NCI-H1105 treated with DMSO at 0.1 percent for 48 hours (cell line): ENCODE measurements at regions not wholly inside any gene's neighbourhood (a gene's known extent, or its start where the extent isn't known, plus 50 kb on each side); places are given as distances from the start of the nearest gene placed in this dataset.

Experiments
- DNase-seq: peaks from one replicate; lab custom pipeline; 2025; lab: John Stamatoyannopoulos, UW

- no peak for DNase-seq
These were observed 418.1 kb downstream of the SLITRK6 start for GRCh38 chr13:85381082-85381481.

DNA sequence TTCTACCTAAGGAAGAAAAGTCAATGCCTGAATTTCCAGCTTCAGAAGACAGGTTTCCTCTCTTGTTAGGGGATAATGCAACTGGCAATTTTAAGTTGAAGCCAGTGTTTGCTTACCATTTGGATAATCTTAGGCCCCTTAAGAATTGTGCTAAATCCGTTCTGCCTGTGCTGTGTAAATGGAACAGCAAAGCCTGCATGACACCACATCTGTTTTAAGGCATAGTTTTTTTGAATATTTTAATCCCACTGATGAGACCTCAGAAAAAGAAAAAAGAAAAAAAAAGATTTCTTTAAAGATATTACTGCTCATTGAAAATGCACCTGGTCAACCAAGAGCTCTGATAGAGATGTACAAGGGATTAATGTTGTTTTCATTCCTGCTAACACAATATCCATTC, 419.2 kb downstream of the SLITRK6 start:
- no peak for DNase-seq

DNA sequence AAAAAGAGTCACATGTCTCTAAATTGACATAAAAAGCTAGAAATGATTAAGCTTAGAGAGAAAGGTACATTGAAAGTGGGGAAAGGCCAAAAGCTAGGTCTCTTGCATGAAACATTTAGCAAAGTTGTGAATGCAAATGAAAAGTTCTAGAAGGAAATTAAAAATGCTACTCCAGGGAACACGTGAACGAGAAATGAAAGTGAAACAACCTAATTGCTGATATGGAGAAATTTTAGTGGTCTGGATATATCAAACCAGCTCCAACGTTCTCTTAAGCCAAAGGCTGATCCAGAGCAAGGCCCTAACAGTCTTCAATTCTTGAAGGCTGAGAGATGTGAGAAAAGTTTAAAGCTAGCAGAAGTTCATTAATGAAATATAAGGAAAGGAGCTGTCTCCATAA, 419.8 kb downstream of the SLITRK6 start:
- DNase-seq: no peak

- no peak for DNase-seq
These were observed 421.4 kb downstream of the SLITRK6 start for GRCh38 chr13:85377783-85378182.

DNA sequence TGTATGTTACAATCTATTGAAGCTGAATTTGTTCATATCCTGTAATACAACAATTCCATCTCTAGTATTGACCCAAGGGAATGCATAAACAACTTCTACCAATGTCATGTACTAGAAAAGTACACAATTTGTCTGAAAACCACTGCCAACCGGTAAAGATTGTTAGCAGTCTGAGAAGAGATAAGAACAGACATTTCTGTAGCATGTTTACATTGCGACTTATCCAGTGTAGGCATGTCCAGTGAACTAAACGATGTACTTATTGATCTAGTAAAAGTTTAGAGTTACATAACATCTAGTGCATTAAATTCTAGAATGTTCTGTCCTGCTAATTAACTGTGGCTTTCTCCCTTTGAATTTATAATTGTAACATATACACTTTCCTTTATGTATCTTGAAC, 425.9 kb downstream of the SLITRK6 start:
- no peak for DNase-seq

- DNase-seq: no peak
These were observed 428.0 kb downstream of the SLITRK6 start for GRCh38 chr13:85371254-85371653.

DNA sequence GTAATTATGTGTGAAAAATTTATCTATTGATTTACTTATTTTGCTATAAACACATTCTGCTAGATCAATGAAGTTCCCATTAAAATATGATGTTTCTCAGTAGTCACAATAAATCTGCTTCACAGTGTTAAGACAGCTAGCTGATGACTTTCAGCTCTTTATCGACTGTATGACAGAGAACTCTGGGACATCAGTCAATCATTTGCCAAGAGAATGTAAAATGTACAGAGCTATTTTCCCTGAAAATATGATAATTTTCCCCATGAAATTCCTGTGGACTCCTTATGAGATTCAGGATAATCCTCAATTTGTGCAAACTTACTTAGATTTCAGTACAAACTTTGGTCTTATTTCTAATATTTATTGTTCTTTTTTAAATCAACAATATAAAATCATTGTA, 430.5 kb downstream of the SLITRK6 start:
- no peak for DNase-seq

- DNase-seq: no peak
These were observed 431.3 kb downstream of the SLITRK6 start for GRCh38 chr13:85367887-85368286.

GRCh38 chr13:85366759-85367417, 432.3 kb downstream of the SLITRK6 start:
- no peak for DNase-seq

DNA sequence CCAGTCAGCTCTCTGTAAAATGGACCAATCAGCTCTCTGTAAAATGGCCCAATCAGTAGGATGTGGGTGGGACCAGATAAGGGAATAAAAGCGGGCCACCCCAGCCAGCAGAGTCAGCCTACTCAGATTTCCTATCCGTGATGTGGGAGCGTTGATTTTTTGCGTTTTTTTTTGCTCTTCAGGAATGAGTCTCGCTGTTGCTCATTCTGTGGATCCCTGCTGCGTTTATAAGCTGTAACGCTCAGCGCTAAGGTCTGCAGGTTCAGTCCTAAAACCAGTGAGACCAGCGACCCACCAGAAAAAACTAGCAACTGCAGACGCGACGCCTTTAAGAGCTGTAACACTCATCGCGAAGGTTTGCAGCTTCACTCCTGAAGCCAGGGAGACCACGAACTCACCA, 435.7 kb downstream of the SLITRK6 start:
- no peak for DNase-seq

DNA sequence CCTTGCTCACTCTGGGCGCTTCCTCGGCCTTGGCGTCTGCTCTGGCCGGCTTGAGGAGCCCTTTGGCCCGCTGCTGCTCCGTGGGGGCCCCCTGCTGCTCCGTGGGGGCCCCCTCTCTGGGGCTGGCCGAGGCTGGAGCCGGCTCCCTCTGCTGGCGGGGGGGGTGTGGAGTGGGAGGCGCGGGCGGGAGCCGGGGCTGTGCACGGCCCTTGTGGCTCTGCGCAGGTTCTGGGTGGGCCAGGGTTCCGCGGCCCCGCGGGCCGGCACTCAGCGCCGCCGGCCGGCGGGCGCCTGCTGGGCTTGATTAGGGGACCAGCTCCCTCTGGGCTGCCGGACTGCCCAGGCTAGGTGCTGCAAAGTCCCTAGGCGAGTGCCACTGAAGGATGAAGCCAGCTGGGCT, 436.2 kb downstream of the SLITRK6 start:
- DNase-seq: no peak

- no peak for DNase-seq
These were observed 452.0 kb downstream of the SLITRK6 start for GRCh38 chr13:85347251-85347650.

DNA sequence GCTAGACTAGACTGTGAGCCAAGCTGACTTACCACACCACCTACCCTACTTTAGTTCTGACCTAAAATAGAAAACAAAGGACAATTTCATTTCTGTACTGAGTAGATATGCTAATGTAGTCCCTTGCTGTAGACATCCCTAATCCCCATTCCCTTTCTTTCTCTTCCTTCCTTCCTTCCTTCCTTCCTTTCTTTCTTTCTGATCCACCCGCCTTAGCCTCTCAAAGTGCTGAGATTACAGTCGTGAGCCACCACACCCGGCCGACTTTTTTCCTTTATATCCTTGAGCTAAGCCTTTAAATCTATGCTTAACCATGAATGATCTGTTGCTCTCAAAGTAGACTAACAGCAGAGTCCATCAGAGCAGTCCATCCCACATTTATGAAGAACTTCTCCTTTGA, 465.0 kb downstream of the SLITRK6 start:
- no peak for DNase-seq

DNA sequence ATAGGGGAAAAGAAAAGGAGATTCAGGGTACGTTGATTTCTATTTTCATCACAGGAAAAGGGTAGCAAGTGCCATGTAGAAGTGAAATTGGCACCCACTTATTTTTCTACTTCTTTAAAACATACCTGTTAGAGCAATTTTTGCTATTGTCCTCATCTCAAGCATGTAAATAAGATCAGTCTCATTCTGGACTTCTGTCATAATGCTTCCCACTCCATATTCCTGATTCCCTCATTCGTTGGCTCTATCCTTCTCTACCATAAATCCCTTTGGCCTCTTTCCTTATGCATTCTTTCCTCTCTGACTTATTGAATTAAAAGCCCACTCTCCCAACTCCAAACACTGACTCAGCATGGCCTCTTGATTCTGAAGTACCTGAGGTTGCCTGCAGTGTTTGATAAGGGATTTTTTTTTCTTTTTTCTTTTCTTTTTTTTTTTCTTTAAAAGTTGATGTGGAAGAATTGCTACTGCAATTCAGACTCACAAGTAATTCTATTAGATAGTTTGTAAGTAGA, 465.7 kb downstream of the SLITRK6 start:
- no peak for DNase-seq

GRCh38 chr13:85332615-85333014, 466.6 kb downstream of the SLITRK6 start:
- DNase-seq: no peak

- DNase-seq: no peak
These were observed 477.5 kb downstream of the SLITRK6 start for GRCh38 chr13:85321734-85322133.

GRCh38 chr13:85317781-85318180, 481.4 kb downstream of the SLITRK6 start:
- DNase-seq: no peak

DNA sequence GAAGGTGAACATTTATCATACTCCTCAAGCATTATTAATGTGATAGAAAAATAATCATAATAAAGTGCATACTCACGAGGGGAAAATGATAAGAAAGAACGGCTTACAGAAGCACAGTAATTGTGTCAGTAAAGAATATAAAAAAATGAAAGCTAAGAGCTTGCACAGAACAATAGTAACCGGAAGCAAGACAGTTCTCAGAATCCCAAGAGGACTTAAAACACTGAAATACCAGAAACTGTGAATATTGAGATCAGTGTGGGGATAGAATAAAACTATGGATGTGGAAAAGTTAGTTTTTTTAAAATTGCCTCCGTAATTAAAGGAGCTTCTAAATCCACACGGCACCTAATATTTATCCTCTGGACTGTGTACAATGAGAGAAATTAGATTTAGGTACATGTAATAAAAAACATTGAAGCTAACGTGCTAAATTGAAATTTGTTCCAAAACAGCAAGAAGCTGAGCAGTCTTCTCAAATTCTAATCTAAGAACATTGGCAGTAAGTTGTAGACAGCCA, 482.7 kb downstream of the SLITRK6 start:
- DNase-seq: no peak

- DNase-seq: no peak
These were observed 484.5 kb downstream of the SLITRK6 start for GRCh38 chr13:85314686-85315085.

DNA sequence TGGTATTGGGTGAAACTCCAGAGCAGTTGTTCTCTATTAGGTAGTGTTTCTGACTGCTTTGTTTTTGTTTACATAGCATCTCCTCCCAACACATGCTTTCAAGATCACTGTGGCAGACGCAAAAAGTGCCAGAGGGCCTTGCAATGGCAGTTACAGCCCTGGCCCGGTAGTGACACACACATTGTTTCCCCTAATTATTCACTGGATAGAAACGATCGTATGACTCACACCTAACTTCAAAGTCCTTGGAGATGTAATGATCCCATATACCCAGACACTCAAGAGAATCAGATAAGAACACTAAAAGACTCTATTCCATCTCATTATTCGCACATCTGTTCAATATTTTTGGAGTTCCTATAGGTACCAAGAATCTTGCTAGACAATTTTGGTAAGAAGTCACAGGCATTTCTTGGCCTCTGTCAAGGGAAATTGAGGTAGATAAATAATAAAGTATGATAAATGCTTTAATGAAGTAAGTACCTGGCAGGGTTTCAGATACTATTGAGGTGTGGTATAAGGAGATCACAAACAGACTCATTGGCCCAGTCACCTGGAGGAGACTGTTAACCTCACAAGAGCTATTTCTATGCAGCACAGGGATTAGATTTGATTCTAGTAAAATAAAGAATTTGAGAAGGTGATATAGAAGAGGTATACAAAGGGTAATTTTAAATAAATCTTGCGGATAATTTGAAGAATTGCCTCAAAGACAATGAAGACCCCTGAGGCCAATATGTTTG, 485.3 kb downstream of the SLITRK6 start:
- DNase-seq: no peak

DNA sequence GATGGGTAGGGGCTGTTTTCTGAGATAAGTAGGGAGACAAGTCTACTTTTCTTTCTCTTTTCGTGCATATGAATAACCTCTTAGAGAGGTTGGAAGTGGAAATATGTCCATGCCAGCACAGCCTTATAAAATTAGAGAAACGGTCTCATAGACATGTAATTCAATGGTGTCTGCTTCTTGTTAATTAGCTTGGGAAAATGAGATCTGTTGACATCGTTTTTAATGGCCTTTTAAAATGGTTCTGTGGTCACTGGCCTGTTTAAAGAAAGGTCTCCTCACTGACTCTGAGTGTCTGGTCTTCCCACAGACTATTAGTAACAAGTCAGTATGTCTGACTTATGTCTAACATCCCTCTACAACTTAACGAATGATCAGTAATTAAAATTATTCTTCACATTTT, 487.1 kb downstream of the SLITRK6 start:
- DNase-seq: no peak

DNA sequence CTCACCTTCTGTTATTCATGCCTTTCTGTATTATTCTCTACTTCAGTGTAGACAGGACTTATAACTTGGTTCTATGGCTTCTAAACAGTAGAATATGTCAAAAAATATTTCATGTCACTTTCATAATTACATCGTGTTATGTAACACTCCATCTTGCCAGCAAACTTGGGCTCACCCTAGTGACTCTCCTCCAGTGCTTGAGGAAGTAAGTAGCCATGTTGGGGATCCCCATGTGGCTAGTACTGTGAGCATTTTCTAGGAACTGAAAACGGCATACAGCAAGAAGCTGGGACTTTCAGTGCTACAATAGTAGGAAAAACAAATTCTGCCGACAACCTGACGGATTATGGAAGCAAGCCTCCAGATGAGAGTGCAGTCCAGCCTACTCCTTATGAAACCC, 495.6 kb downstream of the SLITRK6 start:
- DNase-seq: no peak

GRCh38 chr13:85298387-85298924, 500.8 kb downstream of the SLITRK6 start:
- no peak for DNase-seq
